ENCODE measurements at regions not wholly inside any gene's neighbourhood (a gene's known extent, or its start where the extent isn't known, plus 50 kb on each side); places are given as distances from the start of the nearest gene placed in this dataset.
A peak's percentile ranks its signal among the peaks of the same experiment; 100 is the strongest.

DNA sequence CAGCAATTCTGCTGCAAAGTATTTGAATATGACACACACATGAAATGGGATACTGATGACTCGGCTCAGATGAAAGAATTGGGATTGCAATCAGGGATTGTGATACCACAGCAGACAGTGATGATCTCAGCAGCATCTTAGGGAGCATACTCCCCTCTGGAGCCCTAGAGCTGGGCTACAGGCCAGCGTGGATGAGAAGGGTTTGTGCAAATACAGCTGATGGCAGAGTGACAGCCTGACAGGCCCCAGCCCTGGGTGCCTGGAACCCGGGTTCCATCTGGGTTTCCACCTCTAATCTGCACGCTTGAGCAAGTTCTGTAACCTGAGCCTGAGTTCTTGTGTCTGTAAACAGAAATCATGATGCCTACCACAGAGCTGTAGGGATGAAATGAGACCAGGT, 418.0 kb downstream of the LRATD1 start:
- Mint-ChIP-seq H3K27me3 (ENCODE audit: low read depth) (peaks cover 7% of the 10 kb centered on the region), H3K4me3 (no peak overlapping the region), H3K4me1 (peaks cover 10% of the 10 kb centered on the region), H3K36me3 (ENCODE audit: low read depth) (no peaks in the 10 kb centered on the region), H3K9me3 (no peaks in the 10 kb centered on the region), H3K27ac (peak overlapping the region in 1 of 3 experiments; percentile 27)
- TF ChIP-seq, protein P1, sequence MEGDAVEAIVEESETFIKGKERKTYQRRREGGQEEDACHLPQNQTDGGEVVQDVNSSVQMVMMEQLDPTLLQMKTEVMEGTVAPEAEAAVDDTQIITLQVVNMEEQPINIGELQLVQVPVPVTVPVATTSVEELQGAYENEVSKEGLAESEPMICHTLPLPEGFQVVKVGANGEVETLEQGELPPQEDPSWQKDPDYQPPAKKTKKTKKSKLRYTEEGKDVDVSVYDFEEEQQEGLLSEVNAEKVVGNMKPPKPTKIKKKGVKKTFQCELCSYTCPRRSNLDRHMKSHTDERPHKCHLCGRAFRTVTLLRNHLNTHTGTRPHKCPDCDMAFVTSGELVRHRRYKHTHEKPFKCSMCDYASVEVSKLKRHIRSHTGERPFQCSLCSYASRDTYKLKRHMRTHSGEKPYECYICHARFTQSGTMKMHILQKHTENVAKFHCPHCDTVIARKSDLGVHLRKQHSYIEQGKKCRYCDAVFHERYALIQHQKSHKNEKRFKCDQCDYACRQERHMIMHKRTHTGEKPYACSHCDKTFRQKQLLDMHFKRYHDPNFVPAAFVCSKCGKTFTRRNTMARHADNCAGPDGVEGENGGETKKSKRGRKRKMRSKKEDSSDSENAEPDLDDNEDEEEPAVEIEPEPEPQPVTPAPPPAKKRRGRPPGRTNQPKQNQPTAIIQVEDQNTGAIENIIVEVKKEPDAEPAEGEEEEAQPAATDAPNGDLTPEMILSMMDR (IDR thresholded peaks at IDR 0.05; ENCODE audit: unreplicated experiment in 3 of 3) = no peak

DNA sequence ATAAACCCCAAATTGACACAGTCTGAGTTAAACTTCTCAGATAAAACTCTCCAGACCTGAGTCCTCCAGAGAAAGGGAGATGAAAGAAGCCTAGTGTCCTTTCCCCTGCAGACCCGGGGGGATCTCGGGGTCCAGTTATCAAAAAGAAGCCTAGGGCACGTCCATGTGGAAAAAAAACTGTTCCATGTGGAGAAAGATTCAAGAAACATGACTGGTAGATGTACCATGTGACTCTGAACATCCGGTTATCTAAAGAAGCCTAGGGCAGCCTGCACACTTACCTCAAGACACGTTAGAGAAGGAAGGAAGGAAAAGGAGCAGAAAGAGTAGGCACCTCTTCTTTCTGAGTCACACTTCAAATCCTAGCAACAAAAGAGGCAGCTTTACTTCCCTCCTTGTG, 421.0 kb downstream of the LRATD1 start:
- no peak overlapping the region for H3K4me3 Mint-ChIP-seq
- H3K27ac Mint-ChIP-seq = no peak overlapping the region
- H3K9me3 Mint-ChIP-seq = no peaks in the 10 kb centered on the region
- peaks cover 7% of the 10 kb centered on the region for H3K27me3 Mint-ChIP-seq (ENCODE audit: low read depth)
- TF ChIP-seq, protein P1 (IDR thresholded peaks at IDR 0.05; ENCODE audit: unreplicated experiment in 3 of 3) = no peak
- H3K4me1 Mint-ChIP-seq = peaks cover 10% of the 10 kb centered on the region
- no peaks in the 10 kb centered on the region for H3K36me3 Mint-ChIP-seq (ENCODE audit: low read depth)

DNA sequence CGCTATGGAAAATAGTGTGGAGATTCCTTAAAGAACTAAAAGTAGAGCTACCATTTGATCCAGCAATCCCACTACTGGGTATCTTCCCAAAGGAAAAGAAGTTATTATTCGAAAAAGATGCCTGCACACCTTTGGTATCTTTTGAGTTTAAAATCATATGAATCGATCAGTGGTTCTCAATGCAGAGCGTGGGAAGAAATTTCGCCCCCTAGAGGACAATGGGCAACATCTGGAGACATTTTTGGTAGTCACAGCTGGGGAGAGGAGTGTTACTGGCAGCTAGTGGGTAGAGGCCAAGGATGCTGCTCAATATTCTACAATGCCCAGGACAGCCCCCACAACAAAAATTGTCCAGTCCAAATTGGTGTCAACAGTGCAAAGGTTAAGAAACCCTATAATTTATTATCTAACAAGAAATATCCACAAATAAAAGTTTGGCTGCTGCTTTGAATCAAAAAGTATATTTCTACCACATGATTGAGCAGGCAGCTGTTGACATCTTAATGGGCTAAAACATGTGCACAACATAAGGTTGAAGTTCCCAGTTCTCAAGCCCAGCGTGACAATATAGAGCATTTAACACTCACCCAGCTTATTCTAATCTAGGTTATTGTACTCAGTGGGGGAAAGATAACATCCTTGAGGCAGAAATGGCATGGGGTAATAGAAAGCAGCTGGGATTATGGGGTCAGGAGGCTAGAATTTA, 425.7 kb downstream of the LRATD1 start:
- H3K4me1 Mint-ChIP-seq = peaks cover 5% of the 10 kb centered on the region
- H3K4me3 Mint-ChIP-seq = no peak overlapping the region
- H3K27ac Mint-ChIP-seq = no peak overlapping the region
- H3K27me3 Mint-ChIP-seq (ENCODE audit: low read depth) = no peaks in the 10 kb centered on the region
- TF ChIP-seq, protein P1 (IDR thresholded peaks at IDR 0.05; ENCODE audit: unreplicated experiment in 3 of 3) = no peak
- H3K9me3 Mint-ChIP-seq = no peaks in the 10 kb centered on the region
- H3K36me3 Mint-ChIP-seq (ENCODE audit: low read depth) = no peaks in the 10 kb centered on the region

DNA sequence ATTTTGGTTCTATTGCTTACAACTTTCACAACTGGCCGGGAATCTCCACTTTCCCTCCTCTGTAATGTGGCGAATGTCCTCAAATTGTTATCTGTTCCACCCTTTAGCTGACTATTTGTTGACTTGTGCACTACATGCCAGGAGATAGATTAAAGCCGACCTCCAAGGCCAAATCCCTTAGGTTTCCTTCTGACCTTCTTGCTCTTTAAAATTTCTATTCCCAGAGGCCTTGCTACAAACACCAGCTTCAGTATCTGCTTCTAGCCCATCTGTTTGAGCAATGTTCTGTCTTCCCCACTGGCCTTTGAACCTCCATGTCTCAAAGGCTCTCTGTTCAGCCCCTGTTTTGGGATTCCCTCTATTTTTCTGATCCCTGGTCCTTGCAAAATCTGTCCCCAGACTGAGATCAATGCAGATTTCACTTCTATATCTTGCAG, 426.2 kb downstream of the LRATD1 start:
- H3K4me3 Mint-ChIP-seq = no peak overlapping the region
- peaks cover 5% of the 10 kb centered on the region for H3K4me1 Mint-ChIP-seq
- H3K27ac Mint-ChIP-seq = no peak overlapping the region
- TF ChIP-seq, protein P1 (IDR thresholded peaks at IDR 0.05; ENCODE audit: unreplicated experiment in 3 of 3) = no peak
- no peaks in the 10 kb centered on the region for H3K36me3 Mint-ChIP-seq (ENCODE audit: low read depth)
- H3K27me3 Mint-ChIP-seq (ENCODE audit: low read depth) = no peaks in the 10 kb centered on the region
- H3K9me3 Mint-ChIP-seq = no peaks in the 10 kb centered on the region

DNA sequence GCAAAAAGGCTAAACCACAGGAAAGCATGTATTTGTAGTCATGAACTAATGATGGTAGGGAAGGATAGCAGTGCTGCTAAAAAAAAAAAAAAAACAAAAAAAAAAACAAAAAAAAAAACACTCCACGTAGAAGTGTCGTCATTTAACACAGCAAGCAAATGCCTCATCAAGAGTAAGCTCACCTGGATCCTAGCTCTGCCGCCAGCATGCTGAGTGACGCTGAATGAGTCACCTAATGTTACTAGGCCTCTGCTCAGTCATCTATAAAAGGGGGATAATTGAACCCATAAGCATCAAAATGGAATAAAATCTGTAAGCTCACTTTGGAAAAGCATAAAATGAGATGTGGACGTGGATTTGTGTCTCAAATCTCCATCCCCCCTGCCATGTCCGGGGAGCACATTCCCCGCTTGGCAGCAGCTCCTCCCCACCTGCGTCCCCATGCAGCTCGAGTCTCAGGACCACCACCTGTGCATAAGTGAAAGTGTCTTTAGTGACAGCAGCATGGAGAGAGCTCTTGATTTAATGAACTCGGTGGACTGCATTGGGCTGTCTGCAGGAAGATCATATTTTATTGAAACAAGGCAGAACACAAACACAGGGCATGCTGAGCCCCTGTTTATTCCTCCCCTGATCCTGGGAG, 427.5 kb downstream of the LRATD1 start:
- H3K9me3 Mint-ChIP-seq = peaks cover 4% of the 10 kb centered on the region
- H3K36me3 Mint-ChIP-seq (ENCODE audit: low read depth) = no peaks in the 10 kb centered on the region
- TF ChIP-seq, protein P1 (IDR thresholded peaks at IDR 0.05; ENCODE audit: unreplicated experiment in 3 of 3) = no peak
- peaks cover 5% of the 10 kb centered on the region for H3K4me1 Mint-ChIP-seq
- no peak overlapping the region for H3K4me3 Mint-ChIP-seq
- no peaks in the 10 kb centered on the region for H3K27me3 Mint-ChIP-seq (ENCODE audit: low read depth)
- no peak overlapping the region for H3K27ac Mint-ChIP-seq

DNA sequence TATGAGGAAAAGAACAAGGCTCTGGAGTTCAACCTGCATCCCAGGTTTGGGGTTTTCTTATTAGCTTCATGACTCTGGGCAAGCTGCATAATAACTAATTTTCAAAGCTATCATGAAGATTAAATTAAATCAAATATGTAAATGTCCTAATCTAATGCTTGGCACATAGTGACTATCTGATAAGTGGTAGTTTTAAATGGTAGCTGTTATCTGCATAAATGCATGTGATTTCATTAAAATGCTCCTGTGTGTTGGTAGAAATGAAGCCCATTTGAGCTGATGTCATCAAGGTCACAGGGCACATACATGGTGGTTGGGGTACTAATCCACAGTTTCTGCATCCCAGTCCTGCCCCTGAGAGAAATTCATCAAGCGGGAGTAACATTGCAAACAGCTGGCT, 428.8 kb downstream of the LRATD1 start:
- Mint-ChIP-seq H3K4me1 (peaks cover 5% of the 10 kb centered on the region), H3K27me3 (ENCODE audit: low read depth) (no peaks in the 10 kb centered on the region), H3K4me3 (no peak overlapping the region), H3K36me3 (ENCODE audit: low read depth) (no peaks in the 10 kb centered on the region), H3K9me3 (peaks cover 14% of the 10 kb centered on the region), H3K27ac (no peak overlapping the region)
- TF ChIP-seq, protein P1 (IDR thresholded peaks at IDR 0.05; ENCODE audit: unreplicated experiment in 3 of 3) = no peak
